ENCODE measurements at regions not wholly inside any gene's neighbourhood (a gene's known extent, or its start where the extent isn't known, plus 50 kb on each side); places are given as distances from the start of the nearest gene placed in this dataset.

- TF ChIP-seq MYC (IDR thresholded peaks at IDR 0.05; ENCODE audit: low read depth, low read length) (no peak), POLR2A (IDR thresholded peaks at IDR 0.05; ENCODE audit: extremely low read depth, insufficient read length) (no peak)
- TF ChIP-seq, protein P1, sequence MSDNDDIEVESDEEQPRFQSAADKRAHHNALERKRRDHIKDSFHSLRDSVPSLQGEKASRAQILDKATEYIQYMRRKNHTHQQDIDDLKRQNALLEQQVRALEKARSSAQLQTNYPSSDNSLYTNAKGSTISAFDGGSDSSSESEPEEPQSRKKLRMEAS (IDR thresholded peaks at IDR 0.05; ENCODE audit: low read depth, low read length): no peak
- TF ChIP-seq, protein P2, sequence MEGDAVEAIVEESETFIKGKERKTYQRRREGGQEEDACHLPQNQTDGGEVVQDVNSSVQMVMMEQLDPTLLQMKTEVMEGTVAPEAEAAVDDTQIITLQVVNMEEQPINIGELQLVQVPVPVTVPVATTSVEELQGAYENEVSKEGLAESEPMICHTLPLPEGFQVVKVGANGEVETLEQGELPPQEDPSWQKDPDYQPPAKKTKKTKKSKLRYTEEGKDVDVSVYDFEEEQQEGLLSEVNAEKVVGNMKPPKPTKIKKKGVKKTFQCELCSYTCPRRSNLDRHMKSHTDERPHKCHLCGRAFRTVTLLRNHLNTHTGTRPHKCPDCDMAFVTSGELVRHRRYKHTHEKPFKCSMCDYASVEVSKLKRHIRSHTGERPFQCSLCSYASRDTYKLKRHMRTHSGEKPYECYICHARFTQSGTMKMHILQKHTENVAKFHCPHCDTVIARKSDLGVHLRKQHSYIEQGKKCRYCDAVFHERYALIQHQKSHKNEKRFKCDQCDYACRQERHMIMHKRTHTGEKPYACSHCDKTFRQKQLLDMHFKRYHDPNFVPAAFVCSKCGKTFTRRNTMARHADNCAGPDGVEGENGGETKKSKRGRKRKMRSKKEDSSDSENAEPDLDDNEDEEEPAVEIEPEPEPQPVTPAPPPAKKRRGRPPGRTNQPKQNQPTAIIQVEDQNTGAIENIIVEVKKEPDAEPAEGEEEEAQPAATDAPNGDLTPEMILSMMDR (IDR thresholded peaks at IDR 0.05; ENCODE audit: low read depth, low read length): no peak
- DNase-seq (ENCODE audit: low read depth): no peak
- H3K4me3 ChIP-seq (ENCODE audit: low read depth, low read length): no peak overlapping the region
These were observed 984.0 kb upstream of the TMEM132C start for GRCh38 chr12:127282786-127283565.

GRCh38 chr12:127284021-127284420 lies 982.9 kb upstream of the TMEM132C start:
- DNase-seq (ENCODE audit: low read depth): no peak
- H3K4me3 ChIP-seq (ENCODE audit: low read depth, low read length): no peak overlapping the region
- no peak for TF ChIP-seq MYC (IDR thresholded peaks at IDR 0.05; ENCODE audit: low read depth, low read length)
- no peak for TF ChIP-seq POLR2A (IDR thresholded peaks at IDR 0.05; ENCODE audit: extremely low read depth, insufficient read length)

- H3K4me3 ChIP-seq (ENCODE audit: low read depth, low read length): no peak overlapping the region
- no peak for DNase-seq (ENCODE audit: low read depth)
- TF ChIP-seq, protein P1 (IDR thresholded peaks at IDR 0.05; ENCODE audit: low read depth, low read length): no peak
- no peak for TF ChIP-seq MYC (IDR thresholded peaks at IDR 0.05; ENCODE audit: low read depth, low read length)
These were observed 982.0 kb upstream of the TMEM132C start for GRCh38 chr12:127284870-127285431.

DNA sequence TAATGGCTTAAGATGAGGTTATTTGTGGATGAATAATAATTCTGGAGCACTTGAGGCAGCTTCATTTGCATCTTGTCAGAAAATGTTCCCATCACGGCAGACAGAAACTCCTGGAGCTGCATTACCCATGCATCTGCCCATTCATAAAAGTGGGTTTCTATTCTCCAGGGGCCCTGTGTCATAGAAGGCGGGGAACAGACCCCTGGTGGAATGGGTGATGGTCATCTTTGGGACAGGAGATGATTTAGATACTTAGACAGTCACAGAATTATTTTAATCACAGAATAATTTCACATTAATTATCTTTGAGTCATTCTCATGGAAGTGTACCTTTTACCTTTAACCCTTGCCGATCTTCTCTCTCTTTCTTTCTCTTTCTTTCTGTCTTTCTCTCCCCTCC lies 980.7 kb upstream of the TMEM132C start:
- no peak for DNase-seq (ENCODE audit: low read depth)
- TF ChIP-seq, protein P2 (IDR thresholded peaks at IDR 0.05; ENCODE audit: low read depth, low read length): no peak
- TF ChIP-seq, protein P1 (IDR thresholded peaks at IDR 0.05; ENCODE audit: low read depth, low read length): no peak
- TF ChIP-seq MYC (IDR thresholded peaks at IDR 0.05; ENCODE audit: low read depth, low read length) (no peak), POLR2A (IDR thresholded peaks at IDR 0.05; ENCODE audit: extremely low read depth, insufficient read length) (no peak)
- H3K4me3 ChIP-seq (ENCODE audit: low read depth, low read length): no peak overlapping the region

DNA sequence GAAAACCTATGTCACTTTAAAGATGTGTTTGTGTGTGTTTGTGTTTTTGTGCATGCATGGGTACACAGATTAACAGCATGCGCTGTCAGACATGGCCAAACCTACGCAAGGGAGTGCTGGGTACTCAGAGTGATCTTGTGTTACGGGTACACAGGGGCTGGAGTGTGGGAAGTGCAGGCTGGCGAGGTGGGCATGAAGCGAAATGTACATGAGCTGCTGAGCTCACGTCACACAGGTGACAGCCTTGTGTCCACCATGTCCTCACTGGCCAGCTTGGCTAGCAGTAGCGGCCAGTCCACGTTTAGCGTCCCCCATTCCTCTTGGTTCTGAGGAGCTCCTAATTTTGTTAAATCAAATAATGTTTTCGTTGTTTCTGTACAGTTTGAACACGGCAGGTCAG lies 979.7 kb upstream of the TMEM132C start:
- no peak for TF ChIP-seq POLR2A (IDR thresholded peaks at IDR 0.05; ENCODE audit: extremely low read depth, insufficient read length)
- TF ChIP-seq, protein P1 (IDR thresholded peaks at IDR 0.05; ENCODE audit: low read depth, low read length): no peak
- TF ChIP-seq, protein P2 (IDR thresholded peaks at IDR 0.05; ENCODE audit: low read depth, low read length): no peak
- no peak for DNase-seq (ENCODE audit: low read depth)
- no peak overlapping the region for H3K4me3 ChIP-seq (ENCODE audit: low read depth, low read length)

GRCh38 chr12:127290251-127290650 lies 976.7 kb upstream of the TMEM132C start:
- no peak overlapping the region for H3K4me3 ChIP-seq (ENCODE audit: low read depth, low read length)
- no peak for DNase-seq (ENCODE audit: low read depth)
- TF ChIP-seq, protein P2 (IDR thresholded peaks at IDR 0.05; ENCODE audit: low read depth, low read length): no peak
- TF ChIP-seq, protein P1 (IDR thresholded peaks at IDR 0.05; ENCODE audit: low read depth, low read length): no peak
- TF ChIP-seq MYC (IDR thresholded peaks at IDR 0.05; ENCODE audit: low read depth, low read length) (no peak), POLR2A (IDR thresholded peaks at IDR 0.05; ENCODE audit: extremely low read depth, insufficient read length) (no peak)
